ENCODE measurements at regions not wholly inside any gene's neighbourhood (a gene's known extent, or its start where the extent isn't known, plus 50 kb on each side); places are given as distances from the start of the nearest gene placed in this dataset.

DNA sequence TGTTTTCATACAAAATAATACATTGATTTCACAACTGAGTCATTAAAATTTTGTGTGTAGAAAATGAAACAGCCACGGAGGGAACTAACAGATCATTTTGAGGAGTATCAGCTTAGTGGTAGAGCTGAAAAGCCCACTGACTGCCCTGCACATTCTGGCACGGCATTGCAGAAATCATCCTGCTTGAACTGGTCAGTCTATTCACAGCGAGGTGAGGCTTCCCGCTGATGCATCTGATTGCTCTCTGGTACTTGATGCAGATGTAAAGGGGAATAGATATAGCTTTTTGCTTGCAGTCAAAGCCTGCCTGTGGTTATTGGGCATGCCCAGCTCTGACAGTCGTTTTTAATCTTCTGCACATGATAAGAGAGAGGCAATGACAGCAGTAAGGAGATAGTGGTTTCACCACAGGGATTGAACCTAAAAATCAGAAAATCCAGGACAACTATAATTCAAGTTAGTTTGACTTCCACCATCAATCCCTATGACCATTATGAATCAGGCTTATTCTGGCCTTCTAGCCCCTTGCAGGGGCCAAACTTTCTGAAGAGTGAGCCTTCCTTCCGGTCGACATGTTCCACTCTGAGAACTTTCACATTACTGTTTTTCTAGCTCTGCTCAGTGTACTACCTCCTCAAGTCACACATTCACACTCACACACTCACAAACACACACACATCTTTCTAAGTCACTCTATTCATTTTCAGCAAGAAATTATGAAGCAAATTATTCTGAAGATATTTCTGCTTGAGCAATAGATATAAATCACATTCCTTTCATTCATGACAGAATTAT, 782.8 kb upstream of the NUDT12 start:
- TF ChIP-seq POLR2A (IDR thresholded peaks at IDR 0.05): no peak
- TF ChIP-seq, protein P1, sequence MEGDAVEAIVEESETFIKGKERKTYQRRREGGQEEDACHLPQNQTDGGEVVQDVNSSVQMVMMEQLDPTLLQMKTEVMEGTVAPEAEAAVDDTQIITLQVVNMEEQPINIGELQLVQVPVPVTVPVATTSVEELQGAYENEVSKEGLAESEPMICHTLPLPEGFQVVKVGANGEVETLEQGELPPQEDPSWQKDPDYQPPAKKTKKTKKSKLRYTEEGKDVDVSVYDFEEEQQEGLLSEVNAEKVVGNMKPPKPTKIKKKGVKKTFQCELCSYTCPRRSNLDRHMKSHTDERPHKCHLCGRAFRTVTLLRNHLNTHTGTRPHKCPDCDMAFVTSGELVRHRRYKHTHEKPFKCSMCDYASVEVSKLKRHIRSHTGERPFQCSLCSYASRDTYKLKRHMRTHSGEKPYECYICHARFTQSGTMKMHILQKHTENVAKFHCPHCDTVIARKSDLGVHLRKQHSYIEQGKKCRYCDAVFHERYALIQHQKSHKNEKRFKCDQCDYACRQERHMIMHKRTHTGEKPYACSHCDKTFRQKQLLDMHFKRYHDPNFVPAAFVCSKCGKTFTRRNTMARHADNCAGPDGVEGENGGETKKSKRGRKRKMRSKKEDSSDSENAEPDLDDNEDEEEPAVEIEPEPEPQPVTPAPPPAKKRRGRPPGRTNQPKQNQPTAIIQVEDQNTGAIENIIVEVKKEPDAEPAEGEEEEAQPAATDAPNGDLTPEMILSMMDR (IDR thresholded peaks at IDR 0.05): no peak

All from stomach (tissue), 4 donors.